Stimulated activated CD8-positive, alpha-beta memory T cell treated with anti-CD3 and anti-CD28 coated beads, Interleukin-15, amount 100 ng/mL, for 24 hours (primary cell): ENCODE measurements at regions not wholly inside any gene's neighbourhood (a gene's known extent, or its start where the extent isn't known, plus 50 kb on each side); places are given as distances from the start of the nearest gene placed in this dataset.
"Not testable (repeated sequence)": the region's sequence is repeated elsewhere in the genome, so short reads cannot be mapped to it uniquely, and the experiment has no call there.

Source experiments
- DNase-seq: peaks from one replicate; pipeline ENCODE4 v3.0.0-alpha.2; 2020; ENCODE audit warnings: low read depth

GRCh38 chr17:16888413-16889087 lies 83.4 kb downstream of the TNFRSF13B start:
- DNase-seq: no peak

DNA sequence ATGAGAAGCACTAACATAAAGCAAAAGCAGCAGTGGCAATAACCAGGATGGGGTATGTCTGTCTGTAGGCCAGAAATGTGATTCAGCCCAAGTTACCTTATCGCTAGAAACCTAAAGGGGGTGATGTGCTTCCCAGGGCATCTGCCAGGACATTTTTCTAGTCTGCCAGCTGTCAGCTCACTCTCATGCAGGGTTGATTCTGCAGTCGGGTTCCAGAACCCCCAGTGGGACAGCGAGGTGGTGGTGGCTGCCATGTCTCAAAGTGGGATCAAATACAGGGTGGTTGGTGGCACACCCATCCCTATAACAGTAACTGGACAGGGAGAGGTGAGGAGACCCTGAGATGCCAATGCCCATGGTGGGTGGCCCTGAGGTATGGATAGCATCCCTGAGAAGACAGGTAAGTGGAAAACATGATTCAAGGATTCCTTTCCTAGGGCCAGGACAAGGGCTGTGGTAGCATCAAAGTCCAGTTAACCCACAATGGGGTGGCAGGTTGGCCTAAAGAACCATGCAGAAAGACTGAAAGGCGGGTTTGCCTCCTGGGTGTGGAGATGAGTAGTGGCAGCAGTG lies 84.3 kb downstream of the TNFRSF13B start:
- DNase-seq: no peak

- DNase-seq: no peak
Observed at GRCh38 chr17:16886655-16887322, 85.1 kb downstream of the TNFRSF13B start.

DNA sequence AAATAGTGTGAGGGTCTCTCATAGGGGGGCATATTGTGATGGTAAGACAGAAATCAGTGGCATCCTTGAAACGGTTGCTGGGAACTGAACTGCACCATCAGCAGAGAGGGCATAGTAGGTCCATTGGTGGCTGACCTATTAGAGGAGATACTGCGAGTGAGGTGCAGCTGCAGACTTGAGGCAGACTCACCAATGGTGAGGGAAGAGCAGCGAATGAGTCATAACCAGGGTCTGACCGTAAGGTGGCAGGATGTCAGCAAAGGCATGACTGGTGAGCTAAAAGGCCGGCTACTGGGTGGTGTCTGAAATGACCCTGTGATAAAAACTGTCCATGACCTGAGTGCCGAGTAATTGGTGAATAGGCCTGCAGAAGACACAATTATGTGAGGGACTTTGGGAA lies 86.7 kb downstream of the TNFRSF13B start:
- not testable (repeated sequence) for DNase-seq

GRCh38 chr17:16882926-16883265 lies 89.0 kb downstream of the TNFRSF13B start:
- DNase-seq: not testable (repeated sequence)

GRCh38 chr17:16882243-16882925 lies 89.5 kb downstream of the TNFRSF13B start:
- no peak for DNase-seq

DNA sequence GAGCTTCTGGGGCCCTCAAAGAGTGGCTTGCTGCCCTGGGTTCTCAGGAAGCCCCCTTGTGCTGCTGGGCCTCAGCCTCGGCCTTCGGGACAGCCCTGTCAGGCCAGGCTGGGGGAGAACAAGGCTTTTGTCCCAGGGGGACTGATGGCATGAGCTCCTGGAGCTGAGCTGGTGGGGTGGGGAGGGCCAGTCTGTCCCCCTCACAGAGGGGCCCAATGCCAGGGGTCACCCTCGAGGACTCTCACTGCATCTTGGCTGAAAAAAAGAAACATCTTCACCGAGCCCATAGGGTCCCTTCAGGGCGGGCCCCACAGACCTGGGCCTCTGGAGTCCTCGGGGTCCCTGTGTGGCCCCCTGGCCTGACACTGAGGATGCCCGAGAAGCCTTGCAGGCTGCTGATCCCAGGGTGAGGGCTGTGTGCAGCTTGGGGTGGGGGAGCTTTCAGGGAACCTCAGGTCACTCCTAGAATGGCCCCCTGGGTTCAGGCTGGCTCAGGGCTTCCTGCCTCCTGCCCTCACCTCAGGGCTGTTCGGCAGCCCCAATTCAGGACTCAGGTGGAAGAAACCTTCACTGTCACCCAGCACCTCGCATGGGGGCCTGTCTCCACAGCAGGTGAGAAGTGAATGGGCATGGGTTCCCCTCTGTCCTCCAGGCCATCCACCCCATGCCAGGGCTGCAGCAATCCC lies 90.5 kb downstream of the TNFRSF13B start:
- no peak for DNase-seq

GRCh38 chr17:16880843-16881230 lies 91.1 kb downstream of the TNFRSF13B start:
- DNase-seq: no peak

DNA sequence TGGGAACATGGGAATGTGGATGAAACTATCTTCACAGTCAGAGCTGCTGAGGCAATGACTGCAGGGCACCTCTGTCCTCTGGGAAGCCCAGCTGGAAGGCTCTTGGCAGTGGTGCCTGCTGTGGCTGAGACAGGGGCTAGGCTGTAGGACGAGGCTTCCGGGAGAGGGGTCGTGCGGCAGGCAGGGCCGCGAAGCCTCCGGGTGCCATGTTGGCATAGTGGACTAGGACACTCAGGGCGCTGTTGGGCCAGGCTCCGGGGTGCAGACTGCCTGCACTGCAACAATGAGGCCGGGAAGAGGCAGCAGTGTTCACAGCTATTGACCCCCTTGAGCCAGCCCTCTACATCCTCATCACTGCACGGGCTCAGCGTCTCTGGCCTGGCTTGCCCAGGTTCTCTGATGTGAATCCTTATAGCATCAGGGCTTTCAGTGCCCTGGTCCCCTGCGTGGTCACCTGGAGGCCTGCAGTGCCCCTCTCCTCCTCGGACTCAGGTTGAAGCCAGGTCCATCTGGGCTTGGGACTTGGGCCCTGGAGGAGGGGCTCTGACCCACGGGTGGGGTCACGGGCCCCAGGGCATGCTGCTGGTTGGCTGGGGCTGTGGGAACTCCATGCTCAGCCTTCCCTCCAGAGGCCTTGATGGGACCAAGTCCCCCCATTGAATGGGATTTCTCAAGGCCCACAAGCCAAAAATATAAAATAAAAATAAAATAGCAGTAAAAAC lies 91.6 kb downstream of the TNFRSF13B start:
- no peak for DNase-seq

GRCh38 chr17:16879686-16880085 lies 92.2 kb downstream of the TNFRSF13B start:
- no peak for DNase-seq

DNA sequence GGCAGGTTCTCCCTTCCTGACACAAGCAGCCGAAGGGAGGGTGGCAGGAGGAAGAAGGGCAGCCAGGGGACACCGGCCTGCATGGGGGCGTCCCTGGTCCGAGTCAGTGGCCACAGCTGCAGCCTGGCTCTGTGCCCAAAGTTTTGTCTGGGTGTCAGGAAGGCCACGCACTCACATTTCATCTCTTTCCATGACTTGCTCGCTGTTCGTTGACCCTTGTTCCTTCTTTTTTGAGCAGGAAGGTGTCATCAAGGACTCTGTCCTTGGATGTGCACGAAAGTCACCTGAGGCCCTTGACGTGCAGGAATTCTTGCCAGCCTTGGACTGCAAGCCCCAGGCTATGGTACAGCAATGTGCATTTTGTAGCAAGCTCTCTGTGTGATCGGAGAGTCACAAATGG lies 93.3 kb downstream of the TNFRSF13B start:
- DNase-seq: no peak

- no peak for DNase-seq
Observed at GRCh38 chr17:16878084-16878483, 93.8 kb downstream of the TNFRSF13B start.

DNA sequence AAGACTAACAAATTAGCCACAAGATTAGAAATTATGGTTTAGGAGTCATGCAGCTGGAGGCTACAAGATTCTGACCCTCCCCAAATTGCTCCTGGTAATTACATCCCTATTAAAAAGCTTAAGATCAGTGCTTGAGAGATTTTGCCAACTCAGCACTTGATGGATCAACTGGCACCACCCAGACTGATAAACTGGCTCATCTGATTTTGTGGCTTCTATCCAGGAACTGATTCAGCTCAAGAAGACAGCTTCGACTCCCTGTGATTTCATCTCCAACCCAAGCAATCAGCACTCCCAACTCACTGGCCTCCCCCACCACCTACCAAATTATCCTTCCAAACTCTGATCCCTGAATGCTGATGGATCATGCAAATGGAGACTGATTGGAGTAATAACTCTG lies 94.8 kb downstream of the TNFRSF13B start:
- no peak for DNase-seq

DNA sequence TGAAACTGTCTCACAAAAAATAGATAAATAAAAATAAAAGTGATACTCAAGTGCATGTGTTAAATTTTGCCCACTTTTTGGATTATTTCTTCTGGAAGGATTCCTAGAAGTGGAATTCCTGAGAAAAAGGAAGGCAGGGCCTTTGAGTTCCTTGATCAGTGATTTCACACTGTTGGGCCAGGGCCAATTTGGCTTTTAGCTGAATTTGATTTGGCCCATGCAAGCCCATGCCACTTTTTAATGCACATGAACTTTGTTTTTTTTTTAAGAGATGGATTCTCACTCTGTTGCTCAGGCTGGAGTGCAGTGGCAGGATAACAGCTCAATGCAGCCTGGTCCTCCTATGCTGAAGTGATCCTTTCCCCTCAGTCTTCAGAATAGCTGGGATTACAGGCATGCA lies 96.3 kb downstream of the TNFRSF13B start:
- no peak for DNase-seq

DNA sequence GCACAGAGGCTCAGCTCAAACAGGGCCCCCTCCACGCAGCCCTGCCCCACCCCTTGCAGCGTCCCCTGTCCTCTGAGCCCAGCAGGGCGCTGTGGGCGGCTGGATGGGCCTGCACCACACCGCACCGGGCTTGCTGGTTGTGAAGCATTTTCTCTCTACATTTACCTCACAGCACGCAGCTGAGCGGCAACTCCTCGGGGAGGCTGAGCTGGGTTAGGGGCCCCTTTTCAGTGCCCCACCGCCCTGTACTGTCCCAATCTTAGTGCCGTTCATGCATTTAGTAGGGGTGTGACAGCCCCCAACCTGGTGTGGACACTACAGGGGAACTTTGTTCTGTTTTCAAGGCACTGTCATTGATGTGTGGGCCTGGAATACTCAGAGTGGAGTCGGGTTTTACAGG lies 97.7 kb downstream of the TNFRSF13B start:
- DNase-seq: not testable (repeated sequence)

- DNase-seq: peak; percentile 30
Observed at GRCh38 chr17:16873174-16874035, 98.5 kb downstream of the TNFRSF13B start.

DNA sequence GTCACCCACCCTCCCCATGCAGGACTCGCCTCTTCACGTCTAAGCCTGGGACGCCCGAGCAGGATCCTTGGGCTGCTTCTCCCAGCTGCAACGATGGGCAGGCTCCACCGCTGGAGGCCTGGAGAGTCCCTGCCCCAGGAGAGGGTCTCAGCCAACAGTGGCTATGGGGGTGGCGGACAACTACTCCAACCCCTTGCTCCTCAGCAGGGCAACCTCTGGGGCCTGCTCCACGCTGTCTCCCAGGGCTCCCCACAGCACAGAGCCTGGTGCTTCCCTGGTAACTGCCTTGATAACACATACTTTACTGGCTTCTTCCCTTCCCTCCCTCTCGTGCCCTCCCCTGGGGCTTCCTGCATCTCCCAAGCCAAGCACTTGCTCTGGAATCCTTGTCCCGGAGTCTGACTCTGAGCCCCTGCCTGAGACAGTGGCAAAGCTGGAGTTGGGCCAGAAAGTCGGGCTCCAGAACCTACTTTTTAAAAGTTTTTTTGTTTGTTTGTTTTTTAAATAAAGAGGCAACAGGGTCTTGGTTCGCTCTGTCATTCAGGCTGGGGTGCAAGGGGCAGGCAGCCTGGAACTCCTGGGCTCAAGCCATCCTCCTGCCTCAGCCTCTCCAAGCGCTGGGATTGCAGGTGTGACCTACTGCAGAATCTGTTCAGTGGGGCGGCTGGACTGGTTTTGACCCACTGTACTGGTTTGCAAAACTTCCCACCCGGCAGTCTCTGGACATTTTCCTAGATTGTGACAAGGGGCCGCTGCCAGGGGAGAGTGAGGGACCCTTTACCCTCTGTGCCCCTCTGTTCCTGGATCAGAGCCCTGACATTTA lies 99.4 kb downstream of the TNFRSF13B start:
- no peak for DNase-seq

- DNase-seq: not testable (repeated sequence)
Observed at GRCh38 chr17:16871446-16872190, 100.3 kb downstream of the TNFRSF13B start.
